Smooth muscle cell (in vitro differentiated cells): ENCODE measurements at regions not wholly inside any gene's neighbourhood (a gene's known extent, or its start where the extent isn't known, plus 50 kb on each side); places are given as distances from the start of the nearest gene placed in this dataset.

ENCODE experiments used
- DNase-seq: peaks from one replicate; lab custom pipeline; 2025; ENCODE audit not compliant: unreplicated experiment; lab: John Stamatoyannopoulos, UW
- H2AFZ ChIP-seq: fragments of 200-600 bp; sonication (generic); 2 replicates; pipeline ENCODE4 v1.6.0; 2016; ENCODE audit warnings: antibody characterized with exemption, low read depth, mild to moderate bottlenecking
- H3F3A ChIP-seq: fragments of 200-600 bp; sonication (generic); 2 replicates; pipeline ENCODE4 v1.6.0; 2017; ENCODE audit warnings: antibody characterized with exemption, low read depth
- H3K27ac ChIP-seq: fragments of 200-600 bp; sonication (generic); 2 replicates; pipeline ENCODE4 v1.5.1; 2016; ENCODE audit warnings: low read depth, mild to moderate bottlenecking
- H3K27me3 ChIP-seq: fragments of 200-600 bp; sonication (generic); 2 replicates; pipeline ENCODE4 v1.6.1; 2016; ENCODE audit warnings: low read depth, mild to moderate bottlenecking
- H3K36me3 ChIP-seq: fragments of 200-600 bp; sonication (generic); 2 replicates; pipeline ENCODE4 v1.5.1; 2016; ENCODE audit warnings: low read depth
- H3K4me1 ChIP-seq: fragments of 200-600 bp; sonication (generic); 2 replicates; pipeline ENCODE4 v1.5.1; 2016; ENCODE audit warnings: low read depth
- H3K4me2 ChIP-seq: fragments of 200-600 bp; sonication (generic); 2 replicates; pipeline ENCODE4 v1.6.0; 2016; ENCODE audit warnings: mild to moderate bottlenecking
- H3K4me3 ChIP-seq: fragments of 200-600 bp; sonication (generic); 2 replicates; pipeline ENCODE4 v1.5.1; 2016; ENCODE audit warnings: mild to moderate bottlenecking
- H3K79me2 ChIP-seq: fragments of 200-600 bp; sonication (generic); 2 replicates; pipeline ENCODE4 v1.6.0; 2016; ENCODE audit warnings: low read depth, mild to moderate bottlenecking
- H3K9ac ChIP-seq: fragments of 200-600 bp; sonication (generic); 2 replicates; pipeline ENCODE4 v1.6.0; 2016; ENCODE audit warnings: low read depth
- H3K9me3 ChIP-seq: fragments of 200-600 bp; sonication (generic); replicated peaks from 2 replicates; pipeline ENCODE4 v1.5.1; 2016; ENCODE audit warnings: low read depth
- H4K20me1 ChIP-seq: fragments of 200-600 bp; sonication (generic); 2 replicates; pipeline ENCODE4 v1.6.0; 2016; ENCODE audit warnings: low read depth
- WGBS: methylation state at CpG from one replicate; pipeline ENCODE4 v1.1.7; 2016; ENCODE audit warnings: low lambda C conversion rate; 5-methylcytosine and 5-hydroxymethylcytosine counted together
- TF ChIP-seq, protein P1 (sequence below): fragments of 200-600 bp; sonication (generic); IDR thresholded peaks from 2 replicates; pipeline ENCODE4 v1.5.1; 2017; ENCODE audit warnings: borderline replicate concordance, mild to moderate bottlenecking, antibody characterized with exemption; ENCODE audit not compliant: insufficient read depth, poor library complexity, severe bottlenecking

- H4K20me1 ChIP-seq = no peaks in the 10 kb centered on the region
- H3K9me3 ChIP-seq = no peaks in the 10 kb centered on the region
- H3F3A ChIP-seq = no peaks in the 10 kb centered on the region
- peaks cover 4% of the 10 kb centered on the region for H3K27me3 ChIP-seq
- H3K36me3 ChIP-seq = no peaks in the 10 kb centered on the region
- no peak overlapping the region for H3K27ac ChIP-seq
- no peak overlapping the region for H3K9ac ChIP-seq
- no peaks in the 10 kb centered on the region for H3K79me2 ChIP-seq
- 45% methylated on average over 4 of the region's 4 CpGs for WGBS
- no peak overlapping the region for H3K4me2 ChIP-seq
- H3K4me1 ChIP-seq = no peaks in the 10 kb centered on the region
- TF ChIP-seq, protein P1, sequence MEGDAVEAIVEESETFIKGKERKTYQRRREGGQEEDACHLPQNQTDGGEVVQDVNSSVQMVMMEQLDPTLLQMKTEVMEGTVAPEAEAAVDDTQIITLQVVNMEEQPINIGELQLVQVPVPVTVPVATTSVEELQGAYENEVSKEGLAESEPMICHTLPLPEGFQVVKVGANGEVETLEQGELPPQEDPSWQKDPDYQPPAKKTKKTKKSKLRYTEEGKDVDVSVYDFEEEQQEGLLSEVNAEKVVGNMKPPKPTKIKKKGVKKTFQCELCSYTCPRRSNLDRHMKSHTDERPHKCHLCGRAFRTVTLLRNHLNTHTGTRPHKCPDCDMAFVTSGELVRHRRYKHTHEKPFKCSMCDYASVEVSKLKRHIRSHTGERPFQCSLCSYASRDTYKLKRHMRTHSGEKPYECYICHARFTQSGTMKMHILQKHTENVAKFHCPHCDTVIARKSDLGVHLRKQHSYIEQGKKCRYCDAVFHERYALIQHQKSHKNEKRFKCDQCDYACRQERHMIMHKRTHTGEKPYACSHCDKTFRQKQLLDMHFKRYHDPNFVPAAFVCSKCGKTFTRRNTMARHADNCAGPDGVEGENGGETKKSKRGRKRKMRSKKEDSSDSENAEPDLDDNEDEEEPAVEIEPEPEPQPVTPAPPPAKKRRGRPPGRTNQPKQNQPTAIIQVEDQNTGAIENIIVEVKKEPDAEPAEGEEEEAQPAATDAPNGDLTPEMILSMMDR = no peak
- no peak for DNase-seq
- no peak overlapping the region for H3K4me3 ChIP-seq
- H2AFZ ChIP-seq = no peak overlapping the region
Measured at GRCh38 chr3:181892848-181893247, 181.1 kb downstream of the SOX2 start.

DNA sequence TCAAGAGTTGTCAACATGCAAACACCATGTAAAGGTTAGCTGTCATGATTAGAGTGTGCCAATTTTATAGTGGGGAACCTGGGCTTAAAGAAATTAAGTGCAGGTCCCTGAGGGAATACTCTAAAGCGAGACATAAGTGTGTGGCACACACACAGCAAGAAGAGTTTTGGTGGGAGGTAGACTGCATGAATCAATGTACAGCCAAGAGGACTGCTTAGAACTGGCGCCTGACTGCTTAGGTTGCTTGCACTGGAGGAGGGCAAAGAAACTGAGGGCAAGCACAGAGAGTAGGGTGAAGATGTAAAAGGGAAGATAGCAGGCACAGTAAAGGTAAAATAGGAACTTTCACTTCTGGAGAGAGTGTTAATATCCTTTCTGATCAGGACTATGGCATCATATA, 184.9 kb downstream of the SOX2 start:
- Histone ChIP-seq H3K4me2 (no peak overlapping the region), H3K27ac (no peak overlapping the region), H3K36me3 (no peaks in the 10 kb centered on the region), H2AFZ (no peak overlapping the region), H3K4me1 (no peaks in the 10 kb centered on the region), H3K9ac (no peak overlapping the region), H3K4me3 (no peak overlapping the region), H3K27me3 (peaks cover 9% of the 10 kb centered on the region), H3K79me2 (no peaks in the 10 kb centered on the region), H3F3A (no peaks in the 10 kb centered on the region), H4K20me1 (no peaks in the 10 kb centered on the region), H3K9me3 (no peaks in the 10 kb centered on the region)
- DNase-seq = no peak
- WGBS = 93% methylated on average over 2 of the region's 2 CpGs
- TF ChIP-seq, protein P1 = no peak

DNA sequence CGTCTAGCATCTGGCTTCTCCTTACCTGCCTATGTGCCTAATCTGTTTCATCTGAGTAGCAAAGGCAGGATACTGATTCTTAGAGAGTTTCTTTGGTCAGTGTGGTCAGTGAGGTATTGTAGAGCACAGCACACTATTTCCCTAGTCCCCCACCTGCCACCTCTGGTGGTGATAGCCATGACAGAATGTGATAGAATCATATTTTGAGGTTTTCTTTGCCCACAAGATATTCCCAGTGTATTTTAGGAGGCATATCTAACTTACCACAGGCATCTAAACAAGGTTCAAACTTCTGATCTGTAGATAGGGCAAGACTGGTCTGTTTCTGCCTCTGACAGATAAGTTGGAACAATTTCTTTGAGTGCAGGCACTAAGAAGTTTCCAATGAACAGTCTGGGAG, 188.0 kb downstream of the SOX2 start:
- Histone ChIP-seq H3K9me3 (no peaks in the 10 kb centered on the region), H3K36me3 (no peaks in the 10 kb centered on the region), H4K20me1 (no peaks in the 10 kb centered on the region), H3F3A (no peaks in the 10 kb centered on the region), H3K4me3 (no peak overlapping the region), H2AFZ (no peak overlapping the region), H3K27ac (no peak overlapping the region), H3K4me1 (no peaks in the 10 kb centered on the region), H3K4me2 (no peak overlapping the region), H3K27me3 (peaks cover 5% of the 10 kb centered on the region), H3K9ac (no peak overlapping the region), H3K79me2 (no peaks in the 10 kb centered on the region)
- TF ChIP-seq, protein P1 = no peak
- DNase-seq = no peak
- WGBS = 64% methylated on average over 1 of the region's 1 CpG

- Histone ChIP-seq H3K79me2 (no peaks in the 10 kb centered on the region), H3K4me1 (no peaks in the 10 kb centered on the region), H3K9ac (no peak overlapping the region), H3K27me3 (peaks cover 13% of the 10 kb centered on the region), H3K36me3 (no peaks in the 10 kb centered on the region), H3K4me3 (no peak overlapping the region), H3K9me3 (no peaks in the 10 kb centered on the region), H3K4me2 (no peak overlapping the region), H3F3A (no peaks in the 10 kb centered on the region), H4K20me1 (no peaks in the 10 kb centered on the region), H3K27ac (no peak overlapping the region), H2AFZ (no peak overlapping the region)
- no peak for DNase-seq
- TF ChIP-seq, protein P1 = no peak
- WGBS = 60% methylated on average over 3 of the region's 3 CpGs
Measured at GRCh38 chr3:181901626-181902025, 189.9 kb downstream of the SOX2 start.
